Hepatic stellate cell (primary cell): ENCODE measurements at regions not wholly inside any gene's neighbourhood (a gene's known extent, or its start where the extent isn't known, plus 50 kb on each side); places are given as distances from the start of the nearest gene placed in this dataset.
"Not testable (repeated sequence)": the region's sequence is repeated elsewhere in the genome, so short reads cannot be mapped to it uniquely, and the experiment has no call there.

Experiments
- DNase-seq: peaks from one replicate; pipeline ENCODE4 v3.0.0; 2011; ENCODE audit warnings: low spot score

DNA sequence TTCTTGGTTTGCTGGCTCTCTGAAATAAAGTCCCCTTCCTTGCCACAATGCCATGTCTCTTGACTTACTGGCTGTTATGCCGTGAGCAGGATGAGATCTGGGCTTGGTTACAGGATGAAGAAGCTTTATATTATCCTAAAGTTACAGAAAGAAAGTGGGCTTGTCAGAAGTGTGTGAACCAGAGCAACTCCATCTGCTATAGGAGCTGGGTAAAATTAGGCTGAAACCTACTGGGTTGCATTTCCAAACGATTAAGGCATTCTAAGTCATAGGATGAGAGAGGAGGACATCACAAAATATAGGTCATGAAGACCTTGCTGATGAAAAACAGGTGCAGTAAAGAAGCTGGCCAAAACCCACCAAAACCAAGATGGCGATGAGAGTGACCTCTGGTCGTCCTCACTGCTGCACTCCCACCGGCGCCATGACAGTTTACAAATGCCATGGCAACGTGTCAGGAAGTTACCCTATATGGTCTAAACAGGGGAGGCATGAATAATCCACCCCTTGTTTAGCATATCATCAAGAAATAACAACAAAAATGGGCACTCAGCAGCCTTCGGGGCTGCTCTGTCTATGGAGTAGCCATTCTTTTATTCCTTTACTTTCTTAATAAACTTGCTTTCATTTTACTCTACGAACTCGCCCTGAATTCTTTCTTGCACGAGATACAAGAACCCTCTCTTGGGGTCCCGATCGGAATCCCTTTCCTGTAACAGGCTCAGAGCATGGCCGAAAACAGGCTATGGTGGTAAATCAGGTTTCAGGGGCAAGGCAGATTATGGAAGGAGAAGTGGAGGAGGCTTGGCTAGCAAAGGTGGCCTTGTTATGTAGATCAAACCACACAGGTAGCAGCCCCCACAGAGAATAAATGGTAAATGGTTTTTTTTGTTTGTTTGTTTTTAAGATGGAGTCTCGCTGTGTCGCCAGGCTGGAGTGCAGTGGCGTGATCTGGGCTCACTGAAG lies 81.3 kb upstream of the C16orf82 start:
- DNase-seq: no peak

- DNase-seq: peak; percentile 72
These were observed 79.1 kb upstream of the C16orf82 start for GRCh38 chr16:26987597-26988010.

GRCh38 chr16:26988186-26988585 lies 78.5 kb upstream of the C16orf82 start:
- no peak for DNase-seq

DNA sequence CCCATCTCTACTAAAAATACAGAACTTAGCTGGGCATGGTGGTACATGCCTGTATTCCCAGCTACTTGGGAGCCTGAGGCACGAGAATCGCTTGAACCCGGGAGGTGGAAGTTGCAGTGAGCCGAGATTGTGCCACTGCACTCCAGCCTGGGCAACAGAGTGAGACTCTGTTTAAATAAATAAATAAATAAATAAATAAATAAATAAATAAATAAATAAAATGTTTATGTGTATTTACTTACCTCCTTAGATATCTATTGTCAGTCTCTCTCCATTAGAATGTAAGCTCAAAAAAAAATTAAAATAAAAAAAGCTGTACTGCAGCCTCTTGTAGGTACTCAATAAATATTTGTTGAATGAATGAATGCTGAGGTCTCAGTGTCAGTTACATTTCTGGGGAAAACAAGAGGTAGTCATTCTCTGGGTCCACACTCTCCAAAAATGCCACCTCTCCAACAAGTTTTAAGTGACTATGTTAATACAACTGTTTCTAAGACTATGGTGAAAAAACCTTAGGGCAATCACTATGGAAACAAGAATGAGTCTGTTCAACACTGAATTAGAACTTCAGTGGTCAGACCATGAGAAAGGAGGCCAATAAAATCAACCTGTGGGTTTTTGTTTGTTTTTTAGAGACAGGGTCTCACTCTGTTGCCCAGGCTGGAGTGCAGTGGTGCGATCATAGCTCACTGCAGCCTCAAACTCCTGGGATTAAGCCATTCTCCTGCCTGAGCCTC lies 76.2 kb upstream of the C16orf82 start:
- DNase-seq: not testable (repeated sequence)

DNA sequence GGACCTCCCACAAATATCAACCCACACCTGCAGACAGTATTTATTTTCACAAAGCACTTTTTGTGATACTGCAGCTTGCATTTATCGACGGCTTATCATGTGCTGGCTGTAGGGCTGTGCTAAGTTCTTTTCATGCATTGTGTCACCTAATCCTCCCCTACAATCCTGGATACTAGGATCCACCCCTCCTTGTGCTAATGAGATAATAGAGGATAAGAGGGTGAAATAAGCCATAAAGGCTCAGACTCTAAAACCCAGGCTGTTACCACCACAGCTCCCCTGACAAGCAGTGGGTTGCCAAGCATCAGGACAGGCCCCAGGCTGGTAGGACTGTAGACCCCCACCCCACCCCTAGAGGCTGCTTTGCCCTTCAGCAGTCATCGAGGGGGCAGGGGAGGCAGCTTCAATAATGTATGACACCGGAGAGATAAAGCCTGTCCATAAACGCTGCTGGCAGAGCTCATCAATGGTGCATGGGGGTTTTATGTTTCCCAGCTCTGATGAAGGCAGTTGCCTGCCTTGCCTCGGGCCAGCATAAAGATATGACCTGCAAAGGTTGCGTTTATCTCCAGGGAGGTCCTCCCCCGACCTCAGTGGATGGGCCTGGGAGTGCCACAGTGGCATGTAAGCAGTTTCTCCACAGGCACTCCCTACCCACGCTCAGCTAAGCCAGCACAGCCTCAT lies 73.9 kb upstream of the C16orf82 start:
- DNase-seq: no peak

- no peak for DNase-seq
These were observed 73.2 kb upstream of the C16orf82 start for GRCh38 chr16:26993511-26993910.

GRCh38 chr16:26993963-26994362 lies 72.8 kb upstream of the C16orf82 start:
- peak; percentile 53 for DNase-seq

GRCh38 chr16:26995522-26995921 lies 71.2 kb upstream of the C16orf82 start:
- DNase-seq: no peak

DNA sequence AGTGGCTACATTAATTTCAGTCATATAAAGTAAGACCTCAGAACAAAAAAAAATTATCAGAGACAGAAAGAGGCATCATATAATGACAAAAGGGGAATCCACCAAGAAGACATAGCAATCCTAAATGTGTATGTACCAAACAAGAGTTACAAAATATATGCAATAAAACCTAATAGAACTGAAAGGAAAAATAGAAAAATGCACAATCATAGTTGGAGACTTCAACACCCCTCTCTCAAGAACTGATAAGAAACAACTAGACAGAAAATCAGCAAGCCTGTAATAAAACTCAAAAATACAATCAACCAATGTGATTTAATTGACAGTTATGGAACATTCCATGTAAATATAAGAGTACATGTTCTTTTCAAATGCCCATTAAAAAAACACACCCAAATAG lies 61.3 kb upstream of the C16orf82 start:
- no peak for DNase-seq
